Mesenteric fat pad (tissue), 1 donor: ENCODE measurements at regions not wholly inside any gene's neighbourhood (a gene's known extent, or its start where the extent isn't known, plus 50 kb on each side); places are given as distances from the start of the nearest gene placed in this dataset.
"Not testable (repeated sequence)": the region's sequence is repeated elsewhere in the genome, so short reads cannot be mapped to it uniquely, and the experiment has no call there.

Experiments used
- DNase-seq: peaks from one replicate; pipeline ENCODE4 v3.0.0-alpha.2; 2020; ENCODE audit warnings: low spot score
- donor health status: DM: yes; HTN: yes; CAD: no.

DNA sequence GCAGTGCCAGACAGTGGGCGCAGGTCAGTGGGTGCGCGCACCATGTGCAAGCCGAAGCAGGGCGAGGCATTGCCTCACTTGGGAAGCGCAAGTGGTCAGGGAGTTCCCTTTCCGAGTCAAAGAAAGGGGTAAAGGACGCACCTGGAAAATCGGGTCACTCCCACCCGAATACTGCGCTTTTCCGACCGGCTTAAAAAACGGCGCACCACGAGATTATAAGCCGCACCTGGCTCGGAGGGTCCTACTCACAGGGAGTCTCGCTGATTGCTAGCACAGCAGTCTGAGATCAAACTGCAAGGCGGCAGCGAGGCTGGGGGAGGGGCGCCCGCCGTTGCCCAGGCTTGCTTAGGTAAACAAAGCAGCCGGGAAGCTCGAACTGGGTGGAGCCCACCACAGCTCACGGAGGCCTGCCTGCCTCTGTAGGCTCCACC is 77.9 kb downstream of the NR4A2 start:
- not testable (repeated sequence) for DNase-seq

DNA sequence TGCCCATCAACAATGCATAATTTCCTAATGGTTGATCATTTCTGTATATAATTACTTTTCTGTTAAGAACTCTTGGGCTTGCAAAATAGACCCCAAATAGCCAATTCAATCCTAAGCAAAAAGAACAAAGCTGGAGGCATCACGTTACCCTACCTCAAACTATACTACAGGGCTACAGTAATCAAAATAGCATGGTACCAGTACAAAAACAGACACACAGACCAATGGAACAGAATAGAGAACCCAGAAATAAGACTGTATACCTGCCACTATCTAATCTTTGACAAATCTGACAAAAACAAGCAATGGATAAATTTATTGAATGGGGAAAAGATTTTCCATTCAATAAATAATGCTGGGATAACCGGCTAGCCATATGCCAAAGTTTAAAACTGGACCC is 78.8 kb downstream of the NR4A2 start:
- DNase-seq, result no peak

DNA sequence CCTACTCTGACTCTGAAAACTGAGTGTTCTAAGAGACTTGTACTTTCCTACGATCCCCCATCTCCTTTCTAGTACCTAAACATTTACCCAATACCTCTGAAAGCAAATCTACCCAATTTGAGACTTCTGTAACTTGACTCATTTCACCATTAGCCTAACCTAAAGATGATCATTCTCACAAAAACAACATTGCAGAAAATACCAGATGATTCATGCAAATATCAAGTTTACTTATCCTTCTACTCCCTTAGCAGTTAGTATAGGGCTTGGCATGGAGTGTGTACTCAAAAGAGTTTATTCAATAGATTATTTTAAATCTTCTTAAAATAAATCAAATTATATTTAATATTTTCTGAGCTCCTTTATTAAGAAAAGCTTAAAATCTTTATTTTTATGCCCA is 89.6 kb downstream of the NR4A2 start:
- no peak for DNase-seq

DNA sequence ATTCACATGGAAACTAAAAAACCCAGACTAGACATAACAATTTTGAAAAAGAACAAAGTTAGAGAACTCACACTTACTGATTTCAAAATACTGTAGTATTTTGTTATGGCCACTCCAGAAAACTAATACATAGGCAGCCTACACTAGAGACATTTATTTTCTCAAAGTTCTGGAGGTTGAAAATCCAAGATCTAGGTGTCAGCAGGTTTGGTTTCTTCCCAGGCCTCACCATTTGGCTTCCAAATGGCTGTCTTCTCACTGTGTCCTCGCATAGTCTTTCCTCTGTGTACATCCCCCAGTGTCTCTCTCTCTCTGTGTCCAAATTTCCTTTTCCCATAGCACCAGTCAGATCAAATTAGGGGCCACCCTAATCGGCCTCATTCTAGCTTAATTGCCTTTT is 95.0 kb downstream of the NR4A2 start:
- DNase-seq, result no peak

DNA sequence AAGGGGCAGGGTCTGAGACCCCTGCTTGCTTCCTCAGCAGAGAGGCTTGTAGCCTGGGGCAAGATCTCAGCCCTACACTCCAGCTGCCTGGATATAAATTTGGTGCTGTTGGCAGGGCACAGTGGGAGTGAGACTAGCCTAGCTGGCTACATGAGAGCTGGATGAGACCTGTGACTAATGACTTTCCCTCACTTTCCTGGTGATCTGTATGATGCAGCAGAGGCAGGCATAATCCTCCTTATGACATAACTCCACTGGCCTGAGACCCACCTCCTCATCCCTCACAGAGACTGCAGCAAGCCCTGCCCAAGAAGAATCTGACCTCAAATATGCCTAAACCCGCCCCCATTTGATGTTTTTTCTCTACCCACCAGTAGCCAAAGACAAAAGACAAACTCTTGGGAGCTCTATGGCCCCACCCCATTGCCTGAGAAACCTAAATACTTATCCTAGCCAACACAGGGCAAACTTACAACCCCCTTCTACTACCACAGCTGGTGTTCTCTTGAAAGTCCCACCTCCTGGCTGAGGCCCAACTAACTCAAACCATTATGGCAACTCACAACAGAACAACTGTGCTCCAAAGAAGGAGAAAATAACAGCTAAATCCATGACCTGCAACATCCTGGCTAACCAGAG is 102.7 kb downstream of the NR4A2 start:
- DNase-seq, result no peak

DNA sequence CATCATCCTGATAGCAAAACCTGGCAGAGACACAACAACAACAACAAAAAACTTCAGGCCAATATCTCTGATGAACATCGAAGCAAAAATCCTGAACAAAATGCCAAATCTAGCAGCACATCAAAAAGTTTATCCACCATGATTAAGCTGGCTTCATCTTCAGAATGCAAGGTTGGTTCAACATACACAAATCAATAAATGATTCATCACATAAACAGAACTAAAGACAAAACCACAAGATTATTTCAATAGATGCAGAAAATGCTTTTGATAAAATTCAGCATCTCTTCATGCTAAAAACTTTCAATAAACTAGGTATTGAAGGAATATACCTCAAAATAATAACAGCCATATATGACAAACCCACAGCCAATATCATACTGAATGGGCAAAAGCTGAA is 109.2 kb downstream of the NR4A2 start:
- not testable (repeated sequence) for DNase-seq

DNA sequence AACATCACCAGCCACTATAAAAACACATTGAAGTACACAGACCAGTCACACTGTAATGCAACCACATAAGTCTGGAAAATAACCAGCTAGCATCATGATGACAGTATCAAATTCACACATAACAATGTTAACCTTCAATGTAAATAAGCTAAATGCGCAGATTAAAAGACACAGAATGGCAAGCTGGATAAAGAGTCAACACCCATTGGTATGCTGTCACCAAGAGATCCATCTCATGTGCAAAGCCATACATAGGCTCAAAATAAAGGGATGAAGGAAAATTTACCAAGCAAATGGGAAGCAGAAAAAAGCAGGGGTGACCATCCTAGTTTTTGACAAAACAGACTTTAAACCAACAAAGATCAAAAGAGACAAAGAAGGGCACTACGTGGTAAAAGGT is 110.8 kb downstream of the NR4A2 start:
- DNase-seq, result no peak

DNA sequence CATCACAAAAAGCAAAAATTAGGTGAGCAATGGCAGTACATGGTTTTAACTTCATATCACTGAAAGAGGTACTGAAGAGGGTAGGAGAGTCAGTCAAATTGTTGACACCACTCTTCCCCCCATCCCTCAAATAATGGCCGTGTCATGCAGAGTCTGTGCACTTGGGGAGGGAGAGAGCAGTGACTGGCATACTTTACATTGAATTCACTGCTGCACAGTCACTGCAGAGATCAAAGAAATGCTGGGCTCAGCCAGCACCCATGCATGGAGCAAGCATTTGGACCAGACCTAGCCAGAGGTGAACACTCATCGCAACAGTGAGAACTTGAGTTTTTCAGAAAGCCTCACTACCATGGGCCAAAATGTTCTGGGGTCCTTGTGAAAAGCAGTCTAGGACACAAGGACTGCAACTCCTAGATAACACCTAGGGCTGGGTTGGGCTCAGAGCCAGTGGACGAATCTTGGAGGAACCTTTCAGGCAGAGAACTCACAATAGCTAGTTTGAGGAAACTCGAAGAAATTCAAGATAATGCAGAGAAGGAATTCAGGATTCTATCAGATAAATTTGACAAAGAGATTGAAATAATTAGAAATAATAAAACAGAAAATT is 112.9 kb downstream of the NR4A2 start:
- DNase-seq, result no peak

DNA sequence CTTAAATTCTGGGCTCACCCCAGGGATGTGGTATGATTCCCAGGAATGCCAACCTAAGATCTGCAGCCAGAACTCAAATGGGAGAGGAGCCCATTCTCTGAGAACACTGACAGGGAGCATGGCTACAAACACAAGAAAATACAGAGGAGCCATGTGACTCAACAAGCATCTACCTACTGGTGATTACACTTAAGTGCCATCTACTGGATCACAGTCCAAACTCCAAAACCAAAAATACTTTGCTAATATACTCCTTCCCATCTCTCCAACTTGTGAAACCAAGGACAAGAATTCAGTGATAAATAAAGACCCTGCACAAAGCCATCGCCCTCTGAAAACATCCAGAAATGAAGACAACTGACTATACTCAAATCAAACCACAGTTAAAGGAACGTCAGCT is 116.9 kb downstream of the NR4A2 start:
- DNase-seq, result no peak

DNA sequence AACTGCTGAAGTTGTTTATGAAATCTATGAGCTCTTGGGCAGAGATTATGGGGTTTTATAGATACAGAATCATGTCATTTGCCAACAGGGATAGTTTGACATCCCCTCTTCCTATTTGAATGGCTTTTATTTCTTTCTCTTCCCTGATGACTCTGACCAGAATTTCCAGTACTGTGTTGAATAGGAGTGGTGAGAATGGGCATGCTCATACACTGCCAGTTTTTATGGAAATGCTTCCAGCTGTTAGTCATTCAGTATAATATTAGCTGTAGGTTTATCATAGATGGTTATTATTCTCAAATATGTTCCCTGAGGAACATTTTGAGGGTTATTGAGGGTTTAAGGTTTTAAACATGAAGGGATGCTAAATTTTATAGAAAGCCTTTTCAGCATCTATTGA is 121.2 kb downstream of the NR4A2 start:
- DNase-seq, result no peak

DNA sequence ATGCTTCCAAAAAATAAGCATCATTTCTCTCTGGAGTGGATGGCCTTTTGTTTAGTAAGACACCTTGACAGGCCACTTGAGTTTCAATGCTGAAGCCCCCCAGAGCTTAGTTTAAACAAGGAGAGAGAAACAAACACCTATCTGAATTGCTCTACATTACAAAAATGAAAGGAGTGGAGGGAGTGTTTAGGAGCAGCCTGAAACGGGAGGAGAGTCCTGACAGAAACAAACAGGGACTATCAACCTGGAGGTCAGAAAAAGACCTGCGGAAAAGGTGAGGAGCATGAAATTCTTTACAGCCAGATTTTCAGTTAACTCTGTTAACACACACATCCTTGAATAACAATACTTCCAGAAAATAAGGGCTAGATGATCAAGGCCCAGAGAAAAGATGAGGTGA is 126.2 kb downstream of the NR4A2 start:
- DNase-seq, result no peak

DNA sequence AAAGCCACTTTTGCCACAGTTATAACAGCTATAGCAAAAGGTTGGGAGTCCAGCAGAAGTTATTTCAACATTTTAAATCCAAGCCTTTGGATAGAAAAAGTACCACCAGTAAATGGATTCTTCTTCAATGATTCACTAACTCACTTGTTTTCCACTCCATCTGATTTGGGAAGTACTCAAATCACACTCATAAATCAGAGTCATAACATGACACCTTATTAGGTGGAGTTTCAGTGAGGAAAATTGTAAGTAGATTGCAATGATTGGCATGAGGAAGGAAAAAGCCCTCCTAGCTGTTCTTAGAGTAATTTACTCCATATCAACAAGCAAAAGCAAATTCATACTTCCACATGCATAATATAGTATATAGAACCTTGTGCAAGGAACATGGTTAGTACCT is 132.9 kb downstream of the NR4A2 start:
- no peak for DNase-seq

DNA sequence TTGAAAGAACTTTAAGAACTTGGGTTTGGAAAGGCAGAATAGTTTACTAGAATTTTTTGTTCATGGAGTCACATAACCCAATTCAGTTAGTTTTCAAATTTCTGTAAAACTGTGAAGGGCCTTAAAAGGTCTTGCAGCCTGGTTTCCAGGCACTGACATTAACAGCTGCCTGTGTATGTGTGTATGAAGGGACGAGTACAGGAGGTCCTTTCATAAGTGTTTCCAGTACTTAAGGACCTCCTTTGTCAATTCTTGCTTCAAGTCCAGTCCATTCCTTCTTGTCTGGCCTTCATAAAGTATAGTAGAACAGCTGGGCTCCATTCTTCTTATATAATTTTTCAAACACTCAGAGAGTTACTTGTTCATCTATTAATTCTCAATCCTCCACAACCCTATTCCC is 136.5 kb downstream of the NR4A2 start:
- DNase-seq, result no peak

DNA sequence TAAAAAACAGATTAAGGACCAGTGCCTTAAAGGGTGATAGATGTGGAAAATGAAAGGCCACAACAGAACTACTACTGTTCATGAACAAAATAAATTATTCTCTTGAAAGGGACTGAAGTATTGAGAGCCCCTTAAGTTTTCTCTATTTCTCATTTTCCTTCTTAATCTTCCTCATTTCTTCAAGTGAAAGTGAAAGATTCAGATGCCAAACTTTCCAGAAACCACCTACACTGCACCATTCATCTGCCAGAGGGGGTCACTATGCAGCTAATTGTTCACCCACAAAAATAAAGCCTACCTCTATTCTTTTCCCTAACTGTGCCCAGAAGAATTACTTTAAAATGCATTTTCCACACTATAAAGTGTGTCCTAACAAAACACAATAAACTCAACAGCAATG is 140.1 kb downstream of the NR4A2 start:
- DNase-seq, result no peak

DNA sequence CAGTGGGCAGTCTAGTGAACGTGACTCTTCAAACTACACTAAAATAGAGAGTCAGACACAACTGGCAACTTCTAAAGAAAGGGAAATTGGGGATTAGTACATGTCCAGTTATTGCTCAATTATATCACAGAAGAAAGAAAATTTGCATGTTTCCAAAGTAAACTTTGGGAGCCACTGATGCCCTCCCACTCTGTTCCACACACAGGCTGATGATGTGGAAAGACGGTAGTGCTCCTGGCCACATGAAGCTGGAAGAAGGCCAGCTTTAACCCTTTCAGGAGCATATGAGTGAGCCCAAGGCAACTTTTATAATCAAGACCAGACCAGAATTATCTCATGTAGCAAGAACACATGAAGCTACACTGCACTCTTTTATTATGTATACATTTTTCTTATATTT is 141.0 kb downstream of the NR4A2 start:
- no peak for DNase-seq

DNA sequence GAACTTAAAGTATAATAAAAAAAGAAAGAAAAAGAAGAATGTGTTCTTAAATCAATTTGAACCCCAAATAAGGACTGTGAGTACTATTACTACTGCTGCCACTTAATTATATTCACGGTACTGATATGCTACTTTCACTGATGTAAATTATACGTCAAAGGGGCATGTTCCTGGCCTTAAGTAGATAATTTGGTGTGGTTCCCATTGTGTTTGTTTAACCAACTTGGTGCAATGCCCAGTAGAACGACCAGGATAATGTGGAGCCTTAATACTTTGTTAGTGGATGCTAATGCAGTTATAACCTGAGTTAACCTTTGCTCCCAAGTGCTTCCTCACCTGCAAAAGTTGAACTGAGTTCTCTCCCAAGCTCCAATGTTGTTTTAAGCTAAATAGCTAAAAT is 142.0 kb downstream of the NR4A2 start:
- no peak for DNase-seq

DNA sequence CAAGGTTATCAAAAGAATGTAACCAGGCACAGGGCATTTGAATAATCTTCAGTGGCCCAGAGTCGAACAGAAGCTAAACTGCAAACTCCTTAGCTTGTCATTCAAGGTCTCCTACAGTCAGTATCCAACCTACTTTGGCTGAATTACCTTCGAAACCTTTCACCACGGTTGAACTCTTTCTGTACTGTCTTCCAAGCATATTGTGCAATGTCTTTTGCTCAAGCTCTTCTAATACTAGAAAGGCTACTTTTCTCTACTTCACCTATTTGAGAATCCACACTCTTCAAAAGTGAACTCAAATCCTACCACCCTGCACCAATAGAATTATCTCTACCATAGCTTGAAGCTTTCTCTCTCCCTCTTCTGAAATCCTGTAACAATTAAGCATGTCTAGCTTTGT is 142.9 kb downstream of the NR4A2 start:
- DNase-seq, result no peak

DNA sequence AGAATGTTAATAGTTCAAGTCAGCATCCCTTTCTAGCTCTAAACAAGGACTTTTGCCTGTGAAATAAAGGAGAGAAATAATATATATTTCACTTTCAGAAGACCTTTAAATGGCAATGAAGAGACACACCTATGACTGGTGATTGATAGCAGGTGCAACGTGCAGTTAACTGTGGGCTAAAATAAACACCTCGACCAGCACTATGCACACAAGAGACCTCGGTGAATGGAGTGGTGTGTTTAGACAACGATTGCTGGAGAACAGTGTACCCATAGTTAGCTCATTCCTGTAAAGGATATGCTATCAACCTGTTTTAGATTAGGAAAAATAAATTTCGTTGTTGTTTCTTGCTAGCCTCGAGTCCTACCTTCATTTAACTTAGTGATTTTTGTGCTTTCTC is 143.4 kb downstream of the NR4A2 start:
- no peak for DNase-seq

DNA sequence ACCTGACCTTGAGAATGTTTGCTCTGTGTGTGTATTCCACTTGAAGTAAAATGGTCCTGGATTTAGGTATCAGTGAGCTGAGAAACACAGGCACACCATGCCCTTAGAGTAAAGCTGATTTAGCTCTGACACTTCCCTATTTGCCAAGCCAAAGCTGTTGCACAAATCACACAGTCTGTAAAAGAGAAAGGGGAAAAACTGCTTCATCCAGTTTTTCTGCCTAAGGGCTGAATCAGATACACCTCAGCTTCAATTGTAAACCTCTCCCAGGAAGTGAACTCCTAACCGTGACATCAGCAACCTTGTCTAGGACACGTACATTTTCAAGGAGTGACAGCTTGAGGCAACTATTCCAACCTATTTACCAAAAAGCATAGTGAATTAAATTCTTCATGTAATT is 150.4 kb downstream of the NR4A2 start:
- DNase-seq, result no peak

DNA sequence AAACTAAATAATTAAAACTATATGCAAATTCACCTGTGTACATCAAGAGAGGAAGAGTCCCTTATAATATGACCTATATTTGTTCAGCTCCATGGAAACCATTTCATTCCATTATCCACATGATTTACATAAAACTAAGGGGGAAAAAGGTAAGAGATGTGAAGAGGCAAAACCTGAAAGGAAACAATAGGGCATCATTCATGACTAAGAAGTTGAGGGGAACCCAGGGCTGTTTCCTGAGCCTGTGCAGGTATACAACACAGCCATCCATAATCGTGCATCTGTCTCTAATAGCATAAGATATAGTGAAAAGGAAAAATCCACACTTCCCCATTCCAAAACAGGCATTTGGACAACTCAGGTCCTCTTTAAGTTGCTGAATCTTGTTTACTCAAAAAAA is 151.3 kb downstream of the NR4A2 start:
- DNase-seq, result no peak

DNA sequence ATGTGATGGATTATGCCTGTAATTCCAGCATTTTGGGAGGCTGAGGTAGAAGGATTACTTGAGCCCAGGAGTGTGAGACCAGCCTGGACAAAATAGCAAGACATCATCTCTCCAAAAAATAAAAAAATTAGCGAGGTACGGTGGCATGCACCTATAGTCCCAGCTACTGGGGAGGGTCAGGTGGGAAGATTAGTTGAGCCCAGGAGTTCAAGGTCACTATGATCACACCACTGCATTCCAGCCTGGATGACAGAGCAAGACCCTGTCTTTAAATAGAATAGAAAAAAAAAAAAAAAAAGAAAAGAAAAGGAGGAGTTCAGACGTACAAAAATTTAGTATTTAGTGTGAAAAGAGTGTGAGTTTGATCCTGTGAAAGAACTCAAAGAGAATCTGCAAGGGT is 154.9 kb downstream of the NR4A2 start:
- DNase-seq, result no peak

DNA sequence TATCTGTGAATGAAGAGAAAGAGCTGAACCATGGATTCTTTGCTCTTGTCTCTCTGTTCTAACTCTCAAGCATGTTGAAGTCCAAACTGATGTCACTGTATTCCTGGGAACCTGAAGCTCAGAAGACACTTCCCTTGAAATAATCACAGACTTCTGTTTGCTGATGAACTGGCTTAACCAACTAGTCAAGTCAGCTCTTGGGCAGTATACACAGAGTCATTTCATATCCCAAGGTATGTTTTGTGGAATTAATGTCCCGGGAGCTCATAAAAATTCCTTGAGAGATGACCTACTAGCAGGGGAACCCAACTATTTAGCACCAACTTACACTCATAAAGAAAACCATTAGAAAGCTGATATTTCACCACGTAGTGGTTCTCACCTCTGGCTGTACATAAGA is 156.6 kb downstream of the NR4A2 start:
- no peak for DNase-seq

DNA sequence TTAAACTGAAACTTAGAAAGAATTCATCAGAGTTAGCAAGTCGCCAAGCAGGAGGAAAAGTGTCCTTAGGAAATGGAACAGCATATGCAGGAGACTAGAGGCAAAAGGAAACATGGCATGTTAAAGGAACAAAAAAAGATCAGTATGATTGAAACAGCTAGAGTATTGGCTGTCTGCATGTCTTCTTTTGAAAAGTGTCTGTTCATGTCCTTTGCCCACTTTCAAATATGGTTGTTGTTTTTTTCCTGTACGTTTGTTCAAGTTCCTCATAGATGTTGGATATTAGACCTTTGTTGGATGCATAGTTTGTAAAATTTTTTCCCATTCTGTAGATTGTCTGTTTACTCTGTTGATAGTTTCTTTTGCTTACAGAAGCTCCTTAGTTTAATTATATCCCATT is 161.6 kb downstream of the NR4A2 start:
- DNase-seq, result no peak

DNA sequence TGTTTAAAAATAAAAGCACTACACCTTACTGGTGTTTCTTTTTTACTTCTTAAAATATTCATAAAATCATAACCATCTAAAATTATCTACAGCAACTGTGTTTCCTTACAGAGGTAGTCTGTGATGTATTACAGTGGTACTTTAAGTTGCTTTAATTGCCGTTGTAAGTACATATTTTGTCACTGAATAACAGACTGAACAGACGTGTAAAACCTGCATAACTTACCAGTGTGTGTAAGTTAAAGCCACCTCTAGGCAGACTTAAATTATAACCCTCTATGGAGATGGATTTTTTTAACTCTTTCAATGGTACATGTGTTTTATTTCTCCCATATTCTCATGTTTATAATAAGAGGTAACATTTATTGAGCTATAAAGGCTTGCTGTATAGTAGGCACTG is 166.8 kb downstream of the NR4A2 start:
- no peak for DNase-seq
